Parathyroid adenoma (tissue), 2 donors: ENCODE measurements at regions not wholly inside any gene's neighbourhood (a gene's known extent, or its start where the extent isn't known, plus 50 kb on each side); places are given as distances from the start of the nearest gene placed in this dataset.

ENCODE experiments used
- H2AFZ ChIP-seq: fragments of 300-600 bp; sonication (generic); one replicate; pipeline ENCODE4 v1.7.0; 2017; ENCODE audit warnings: antibody characterized with exemption, mild to moderate bottlenecking
- H3K27ac ChIP-seq: fragments of 300-600 bp; sonication (generic); one replicate; pipeline ENCODE4 v1.7.0; 2017
- H3K27me3 ChIP-seq: fragments of 300-600 bp; sonication (generic); one replicate; pipeline ENCODE4 v1.7.0; 2017; ENCODE audit warnings: low read length; ENCODE audit not compliant: control insufficient read depth, insufficient read depth
- H3K36me3 ChIP-seq: fragments of 300-600 bp; sonication (generic); one replicate; pipeline ENCODE4 v1.7.0; 2017; ENCODE audit warnings: low read length; ENCODE audit not compliant: control insufficient read depth, insufficient read depth
- H3K4me1 ChIP-seq: fragments of 300-600 bp; sonication (generic); one replicate; pipeline ENCODE4 v1.7.0; 2017; ENCODE audit warnings: control low read depth
- H3K4me2 ChIP-seq: fragments of 300-600 bp; sonication (generic); one replicate; pipeline ENCODE4 v1.7.0; 2017; ENCODE audit warnings: low read length
- H3K4me3 ChIP-seq: fragments of 300-600 bp; sonication (generic); one replicate; pipeline ENCODE4 v1.7.0; 2017; ENCODE audit warnings: low read depth, low read length
- H3K79me2 ChIP-seq: fragments of 300-600 bp; sonication (generic); one replicate; pipeline ENCODE4 v1.7.0; 2017; ENCODE audit warnings: control low read depth
- H3K9ac ChIP-seq: fragments of 300-600 bp; sonication (generic); one replicate; pipeline ENCODE4 v1.7.0; 2017; ENCODE audit warnings: mild to moderate bottlenecking
- H3K9me3 ChIP-seq: fragments of 300-600 bp; sonication (generic); one replicate; pipeline ENCODE4 v1.7.0; 2017; ENCODE audit warnings: low read length; ENCODE audit not compliant: control insufficient read depth
- TF ChIP-seq, protein P1 (sequence below): fragments of 300-600 bp; sonication (generic); IDR thresholded peaks from one replicate; pipeline ENCODE4 v1.7.0; 2017; ENCODE audit warnings: antibody characterized with exemption, mild to moderate bottlenecking
- donor health status: primary hyperparathyroidism.

DNA sequence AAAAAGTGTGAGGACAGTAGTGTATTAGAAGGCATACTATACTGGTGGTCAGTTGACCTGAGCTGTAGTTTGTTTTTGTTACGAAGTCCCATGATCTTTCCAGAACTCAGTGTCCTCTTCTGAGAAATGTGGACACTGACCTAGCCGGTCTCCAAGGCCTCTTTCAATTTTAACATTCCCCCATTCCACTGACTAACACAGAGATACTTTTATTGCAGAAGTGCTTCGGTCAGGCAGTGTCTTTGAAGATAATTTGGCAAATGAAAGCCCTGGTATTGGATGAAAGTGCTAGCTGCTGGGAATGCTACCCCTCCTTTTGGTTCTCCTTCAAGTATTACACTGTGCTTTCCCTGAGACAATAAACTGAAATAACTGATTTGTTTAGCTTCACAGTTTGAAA, 89.4 kb downstream of the LMO4 start:
- TF ChIP-seq, protein P1, sequence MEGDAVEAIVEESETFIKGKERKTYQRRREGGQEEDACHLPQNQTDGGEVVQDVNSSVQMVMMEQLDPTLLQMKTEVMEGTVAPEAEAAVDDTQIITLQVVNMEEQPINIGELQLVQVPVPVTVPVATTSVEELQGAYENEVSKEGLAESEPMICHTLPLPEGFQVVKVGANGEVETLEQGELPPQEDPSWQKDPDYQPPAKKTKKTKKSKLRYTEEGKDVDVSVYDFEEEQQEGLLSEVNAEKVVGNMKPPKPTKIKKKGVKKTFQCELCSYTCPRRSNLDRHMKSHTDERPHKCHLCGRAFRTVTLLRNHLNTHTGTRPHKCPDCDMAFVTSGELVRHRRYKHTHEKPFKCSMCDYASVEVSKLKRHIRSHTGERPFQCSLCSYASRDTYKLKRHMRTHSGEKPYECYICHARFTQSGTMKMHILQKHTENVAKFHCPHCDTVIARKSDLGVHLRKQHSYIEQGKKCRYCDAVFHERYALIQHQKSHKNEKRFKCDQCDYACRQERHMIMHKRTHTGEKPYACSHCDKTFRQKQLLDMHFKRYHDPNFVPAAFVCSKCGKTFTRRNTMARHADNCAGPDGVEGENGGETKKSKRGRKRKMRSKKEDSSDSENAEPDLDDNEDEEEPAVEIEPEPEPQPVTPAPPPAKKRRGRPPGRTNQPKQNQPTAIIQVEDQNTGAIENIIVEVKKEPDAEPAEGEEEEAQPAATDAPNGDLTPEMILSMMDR: no peak
- Histone ChIP-seq H3K4me1 (no peaks in the 10 kb centered on the region), H3K9me3 (no peaks in the 10 kb centered on the region), H3K4me2 (no peak overlapping the region), H3K27ac (no peak overlapping the region), H2AFZ (no peak overlapping the region), H3K36me3 (no peaks in the 10 kb centered on the region), H3K4me3 (no peak overlapping the region), H3K9ac (no peak overlapping the region), H3K79me2 (no peaks in the 10 kb centered on the region), H3K27me3 (no peaks in the 10 kb centered on the region)

GRCh38 chr1:87421809-87422208, 93.1 kb downstream of the LMO4 start:
- Histone ChIP-seq H3K27me3 (no peaks in the 10 kb centered on the region), H3K9ac (no peak overlapping the region), H3K36me3 (no peaks in the 10 kb centered on the region), H3K4me2 (no peak overlapping the region), H3K27ac (no peak overlapping the region), H3K4me3 (no peak overlapping the region), H3K79me2 (no peaks in the 10 kb centered on the region), H2AFZ (no peak overlapping the region), H3K9me3 (no peaks in the 10 kb centered on the region), H3K4me1 (no peaks in the 10 kb centered on the region)
- TF ChIP-seq, protein P1: no peak

GRCh38 chr1:87424541-87424940, 95.9 kb downstream of the LMO4 start:
- Histone ChIP-seq H3K27me3 (no peaks in the 10 kb centered on the region), H3K4me2 (no peak overlapping the region), H3K79me2 (no peaks in the 10 kb centered on the region), H3K9me3 (no peaks in the 10 kb centered on the region), H3K4me3 (no peak overlapping the region), H3K9ac (no peak overlapping the region), H3K27ac (no peak overlapping the region), H3K36me3 (no peaks in the 10 kb centered on the region), H2AFZ (no peak overlapping the region), H3K4me1 (no peaks in the 10 kb centered on the region)
- TF ChIP-seq, protein P1: no peak

GRCh38 chr1:87426463-87427249, 98.0 kb downstream of the LMO4 start:
- no peak overlapping the region for H2AFZ ChIP-seq
- H3K27me3 ChIP-seq: no peaks in the 10 kb centered on the region
- no peak overlapping the region for H3K27ac ChIP-seq
- no peaks in the 10 kb centered on the region for H3K4me1 ChIP-seq
- no peak overlapping the region for H3K4me3 ChIP-seq
- TF ChIP-seq, protein P1: no peak
- no peak overlapping the region for H3K4me2 ChIP-seq
- no peak overlapping the region for H3K9ac ChIP-seq
- no peaks in the 10 kb centered on the region for H3K79me2 ChIP-seq
- H3K36me3 ChIP-seq: no peaks in the 10 kb centered on the region
- no peaks in the 10 kb centered on the region for H3K9me3 ChIP-seq

DNA sequence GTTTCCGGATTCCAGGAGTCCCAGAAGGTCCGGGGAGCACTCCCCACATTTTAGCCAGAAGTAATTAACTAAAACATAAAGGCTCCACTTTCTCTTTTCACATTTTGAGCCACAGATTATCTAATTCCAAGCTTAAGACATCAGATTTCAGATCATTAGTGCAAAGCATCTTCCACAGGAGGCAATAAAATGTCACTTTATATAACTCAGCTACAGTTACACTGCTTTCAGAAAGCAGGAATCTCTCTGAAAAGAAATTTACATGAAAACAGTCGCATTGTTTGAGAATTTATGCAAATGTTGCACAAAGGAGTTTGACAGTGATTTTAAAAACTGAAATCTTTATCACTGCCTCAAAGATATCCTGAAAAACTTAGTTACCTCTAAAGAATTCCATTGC, 99.7 kb downstream of the LMO4 start:
- Histone ChIP-seq H2AFZ (no peak overlapping the region), H3K36me3 (no peaks in the 10 kb centered on the region), H3K4me2 (no peak overlapping the region), H3K4me1 (no peaks in the 10 kb centered on the region), H3K79me2 (no peaks in the 10 kb centered on the region), H3K9me3 (no peaks in the 10 kb centered on the region), H3K9ac (no peak overlapping the region), H3K4me3 (no peak overlapping the region), H3K27me3 (no peaks in the 10 kb centered on the region), H3K27ac (no peak overlapping the region)
- TF ChIP-seq, protein P1: no peak
